ENCODE measurements at regions not wholly inside any gene's neighbourhood (a gene's known extent, or its start where the extent isn't known, plus 50 kb on each side); places are given as distances from the start of the nearest gene placed in this dataset.

DNA sequence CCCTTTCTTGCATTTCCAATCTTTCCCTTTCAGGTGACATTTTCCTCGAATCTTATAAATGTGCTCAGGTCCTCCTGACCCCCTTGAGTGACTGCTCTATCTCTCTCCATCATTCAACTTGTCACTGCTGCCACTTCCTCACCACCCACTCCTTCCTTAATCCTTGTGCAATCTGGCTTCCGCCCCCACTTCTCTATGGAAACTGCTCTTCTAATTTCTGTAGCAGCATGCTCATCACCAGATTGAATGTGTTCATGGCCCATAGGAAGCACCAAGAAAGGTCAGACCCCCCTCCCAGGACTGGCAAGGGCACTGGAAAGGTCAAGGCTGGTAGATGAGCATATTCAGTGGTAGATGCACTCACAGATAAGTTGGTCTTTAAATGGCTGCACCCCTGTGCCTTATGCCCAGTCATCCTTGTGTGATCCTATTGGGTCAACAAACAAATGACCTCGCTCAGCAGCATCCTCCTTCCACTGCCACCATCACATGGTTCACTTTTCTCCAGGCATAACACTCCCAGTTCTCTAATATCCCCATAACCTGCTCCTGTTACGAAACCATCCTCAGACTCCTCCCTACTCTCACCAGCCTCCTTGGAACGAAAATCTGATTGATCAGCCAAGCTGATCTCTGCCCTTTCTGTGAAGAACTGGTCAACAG, 288.5 kb upstream of the POU3F1 start:
- DNase-seq (ENCODE audit: extremely low read depth in 1 of 4, low spot score in 3 of 4) (peak; percentile 20 to 46 (median 32)), FAIRE-seq (peak; percentile 23), ATAC-seq (no peak; the same call in 2 of the 3 replicates)
- Histone ChIP-seq H2AFZ (ENCODE audit: low read depth, low read length) (no peak overlapping the region), H3K27ac (ENCODE audit: extremely low read depth, low read depth, low read length) (no peak overlapping the region), H3K36me3 (ENCODE audit: control insufficient read depth, insufficient read depth, low read length) (no peaks in the 10 kb centered on the region), H3K79me2 (ENCODE audit: control insufficient read depth, insufficient read depth, low read length) (no peaks in the 10 kb centered on the region), H3K9ac (ENCODE audit: insufficient read depth in 1 of 2, low read depth in 2 of 2, low read length in 2 of 2) (no peak overlapping the region), H3K9me3 (replicated peaks; ENCODE audit: control insufficient read depth, insufficient read depth, low read depth, low read length) (no peaks in the 10 kb centered on the region), H3K9me1 (ENCODE audit: control insufficient read depth, insufficient read depth, low read length) (no peaks in the 10 kb centered on the region), H3K27me3 (ENCODE audit: control insufficient read depth in 2 of 2, insufficient read depth in 2 of 2, low read length in 2 of 2) (peaks cover 4 to 36% of the 10 kb centered on the region in 2 experiments; a peak in 3 of 5 replicates), H3K4me2 (ENCODE audit: insufficient read depth, low read length) (0 out of 2 replicates have a peak overlapping the region, but pooled peaks have one; percentile 5), H3K4me3 (no peak overlapping the region), H4K20me1 (replicated peaks; ENCODE audit: control insufficient read depth, insufficient read depth, low read length) (no peaks in the 10 kb centered on the region), H3K4me1 (replicated peaks in 1 of 2; ENCODE audit: control insufficient read depth in 2 of 2, insufficient read depth in 2 of 2, low read length in 2 of 2) (peaks cover 0 to 8% of the 10 kb centered on the region in 2 experiments; a peak in 3 of 5 replicates)
- POLR2A ChIA-PET: no interaction called here
- BruUV-seq (replicated peaks): no TSS peak
- WGBS (ENCODE audit: insufficient coverage, low coverage, missing lambda C conversion rate): 7% methylated on average over 5 of the region's 5 CpGs
- intact Hi-C loops (cut with micrococcal nuclease): no loop called here
- in situ Hi-C loops (cut with MboI): no loop called here
- CTCF ChIA-PET (ENCODE audit: low intra/inter-chr PET ratio): no interaction called here
- TF ChIP-seq ZNF3 (CRISPR knock-in tag; IDR thresholded peaks at IDR 0.05) (no peak), ZNF311 (CRISPR knock-in tag; IDR thresholded peaks at IDR 0.05) (no peak), ZNF23 (CRISPR knock-in tag; IDR thresholded peaks at IDR 0.05) (no peak), DNMT1 (IDR thresholded peaks at IDR 0.05) (no peak), BCOR (IDR thresholded peaks at IDR 0.05) (no peak), ETV6 (IDR thresholded peaks at IDR 0.05; ENCODE audit: borderline replicate concordance in 1 of 2, low read depth in 2 of 2, low read length in 1 of 2) (peak; percentile 68 to 86; a peak in 3 of 4 replicates), ETV6 (CRISPR knock-in tag; IDR thresholded peaks at IDR 0.05; ENCODE audit: borderline replicate concordance) (no peak), MXI1 (IDR thresholded peaks at IDR 0.05; ENCODE audit: low read depth, low read length) (no peak), ETV1 (tag; conservative IDR thresholded peaks at IDR 0.05; ENCODE audit: low read depth) (peak; percentile 54), GATA2 (CRISPR knock-in tag; IDR thresholded peaks at IDR 0.05) (peak; percentile 60), SPI1 (IDR thresholded peaks at IDR 0.05; ENCODE audit: borderline replicate concordance, low read depth, low read length) (peak; percentile 83), PPARD (CRISPR knock-in tag; IDR thresholded peaks at IDR 0.05) (no peak), DPF2 (IDR thresholded peaks at IDR 0.05) (peak; percentile 79), TAF15 (IDR thresholded peaks at IDR 0.05; ENCODE audit: low read depth, low read length) (no peak)
- TF ChIP-seq, protein P1, sequence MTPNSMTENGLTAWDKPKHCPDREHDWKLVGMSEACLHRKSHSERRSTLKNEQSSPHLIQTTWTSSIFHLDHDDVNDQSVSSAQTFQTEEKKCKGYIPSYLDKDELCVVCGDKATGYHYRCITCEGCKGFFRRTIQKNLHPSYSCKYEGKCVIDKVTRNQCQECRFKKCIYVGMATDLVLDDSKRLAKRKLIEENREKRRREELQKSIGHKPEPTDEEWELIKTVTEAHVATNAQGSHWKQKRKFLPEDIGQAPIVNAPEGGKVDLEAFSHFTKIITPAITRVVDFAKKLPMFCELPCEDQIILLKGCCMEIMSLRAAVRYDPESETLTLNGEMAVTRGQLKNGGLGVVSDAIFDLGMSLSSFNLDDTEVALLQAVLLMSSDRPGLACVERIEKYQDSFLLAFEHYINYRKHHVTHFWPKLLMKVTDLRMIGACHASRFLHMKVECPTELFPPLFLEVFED (CRISPR knock-in tag; conservative IDR thresholded peaks at IDR 0.05): no peak
- TF ChIP-seq, protein P2, sequence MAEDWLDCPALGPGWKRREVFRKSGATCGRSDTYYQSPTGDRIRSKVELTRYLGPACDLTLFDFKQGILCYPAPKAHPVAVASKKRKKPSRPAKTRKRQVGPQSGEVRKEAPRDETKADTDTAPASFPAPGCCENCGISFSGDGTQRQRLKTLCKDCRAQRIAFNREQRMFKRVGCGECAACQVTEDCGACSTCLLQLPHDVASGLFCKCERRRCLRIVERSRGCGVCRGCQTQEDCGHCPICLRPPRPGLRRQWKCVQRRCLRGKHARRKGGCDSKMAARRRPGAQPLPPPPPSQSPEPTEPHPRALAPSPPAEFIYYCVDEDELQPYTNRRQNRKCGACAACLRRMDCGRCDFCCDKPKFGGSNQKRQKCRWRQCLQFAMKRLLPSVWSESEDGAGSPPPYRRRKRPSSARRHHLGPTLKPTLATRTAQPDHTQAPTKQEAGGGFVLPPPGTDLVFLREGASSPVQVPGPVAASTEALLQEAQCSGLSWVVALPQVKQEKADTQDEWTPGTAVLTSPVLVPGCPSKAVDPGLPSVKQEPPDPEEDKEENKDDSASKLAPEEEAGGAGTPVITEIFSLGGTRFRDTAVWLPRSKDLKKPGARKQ (CRISPR knock-in tag; IDR thresholded peaks at IDR 0.05): no peak
- TF ChIP-seq, protein P3, sequence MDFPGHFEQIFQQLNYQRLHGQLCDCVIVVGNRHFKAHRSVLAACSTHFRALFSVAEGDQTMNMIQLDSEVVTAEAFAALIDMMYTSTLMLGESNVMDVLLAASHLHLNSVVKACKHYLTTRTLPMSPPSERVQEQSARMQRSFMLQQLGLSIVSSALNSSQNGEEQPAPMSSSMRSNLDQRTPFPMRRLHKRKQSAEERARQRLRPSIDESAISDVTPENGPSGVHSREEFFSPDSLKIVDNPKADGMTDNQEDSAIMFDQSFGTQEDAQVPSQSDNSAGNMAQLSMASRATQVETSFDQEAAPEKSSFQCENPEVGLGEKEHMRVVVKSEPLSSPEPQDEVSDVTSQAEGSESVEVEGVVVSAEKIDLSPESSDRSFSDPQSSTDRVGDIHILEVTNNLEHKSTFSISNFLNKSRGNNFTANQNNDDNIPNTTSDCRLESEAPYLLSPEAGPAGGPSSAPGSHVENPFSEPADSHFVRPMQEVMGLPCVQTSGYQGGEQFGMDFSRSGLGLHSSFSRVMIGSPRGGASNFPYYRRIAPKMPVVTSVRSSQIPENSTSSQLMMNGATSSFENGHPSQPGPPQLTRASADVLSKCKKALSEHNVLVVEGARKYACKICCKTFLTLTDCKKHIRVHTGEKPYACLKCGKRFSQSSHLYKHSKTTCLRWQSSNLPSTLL (IDR thresholded peaks at IDR 0.05): no peak

Measured in K562 (cell line).